OCI-LY1 (cell line): ENCODE measurements at regions not wholly inside any gene's neighbourhood (a gene's known extent, or its start where the extent isn't known, plus 50 kb on each side); places are given as distances from the start of the nearest gene placed in this dataset.

Experiments
- CTCF ChIP-seq: fragments of 200-600 bp; sonication (generic), shearing (Covaris generic); IDR thresholded peaks from 2 replicates; pipeline ENCODE4 v1.5.1; 2017; ENCODE audit warnings: mild to moderate bottlenecking, antibody characterized with exemption, low read length, moderate library complexity, mixed read lengths
- EZH2 ChIP-seq: fragments of 200-600 bp; sonication (generic), shearing (Covaris generic); IDR thresholded peaks from 2 replicates; pipeline ENCODE4 v1.8.0; 2017; ENCODE audit warnings: borderline replicate concordance, mixed run types, mild to moderate bottlenecking, antibody characterized with exemption, low read length, moderate library complexity, mixed read lengths

GRCh38 chr11:127559978-127560377 lies 559.4 kb upstream of the KIRREL3 start:
- TF ChIP-seq EZH2 (no peak), CTCF (no peak)
